NCI-H2196 (cell line): ENCODE measurements at regions not wholly inside any gene's neighbourhood (a gene's known extent, or its start where the extent isn't known, plus 50 kb on each side); places are given as distances from the start of the nearest gene placed in this dataset.

ENCODE experiments used
- DNase-seq: peaks from one replicate; lab custom pipeline; 2025; ENCODE audit not compliant: unreplicated experiment; lab: John Stamatoyannopoulos, UW

DNA sequence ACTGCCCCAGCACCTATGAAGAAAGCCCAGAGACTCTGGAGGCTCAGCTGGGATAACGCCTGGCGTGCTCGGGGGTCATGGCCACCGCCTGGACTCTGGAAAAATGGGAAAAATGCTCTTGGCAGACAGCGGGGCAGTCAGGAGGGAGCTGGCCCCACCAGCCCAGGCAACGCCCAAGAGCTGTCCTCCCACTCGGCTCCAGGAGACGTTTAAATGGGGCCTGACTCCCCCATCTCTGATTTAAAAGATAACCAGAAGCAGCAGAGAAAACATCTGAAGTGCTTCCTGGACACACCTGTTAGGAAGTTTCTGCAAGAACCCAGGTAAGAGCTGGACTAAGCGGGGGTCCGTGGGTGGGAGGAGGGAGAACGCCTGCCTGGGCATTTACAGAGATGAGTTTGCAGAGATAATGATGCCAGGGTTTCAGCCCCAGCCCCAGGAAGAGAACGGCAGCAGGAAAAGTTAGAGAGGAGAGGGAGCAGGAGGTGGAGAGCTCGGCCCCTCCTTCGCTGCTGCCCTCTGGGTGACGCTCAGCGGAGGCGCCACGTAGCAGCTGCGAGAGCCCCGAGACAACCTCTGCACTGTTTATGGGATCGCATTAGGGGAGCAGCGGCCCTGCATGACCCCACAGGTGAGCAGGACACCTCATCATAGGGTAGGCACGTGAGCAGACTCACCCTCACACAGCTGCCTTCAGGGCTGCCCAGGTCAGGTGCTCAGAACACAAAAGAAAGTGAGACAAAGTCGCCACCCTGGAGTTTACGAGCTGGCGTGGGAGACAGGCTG, 83.5 kb upstream of the INSIG1 start:
- peak; percentile 32 for DNase-seq

GRCh38 chr7:155215576-155216325, 81.9 kb upstream of the INSIG1 start:
- DNase-seq, result no peak

GRCh38 chr7:155216475-155217272, 81.0 kb upstream of the INSIG1 start:
- DNase-seq, result no peak

GRCh38 chr7:155217634-155218033, 80.0 kb upstream of the INSIG1 start:
- DNase-seq, result no peak

GRCh38 chr7:155218276-155219153, 79.2 kb upstream of the INSIG1 start:
- DNase-seq, result no peak

GRCh38 chr7:155219154-155219531, 78.5 kb upstream of the INSIG1 start:
- DNase-seq, result no peak

- no peak for DNase-seq
These were observed 77.5 kb upstream of the INSIG1 start for GRCh38 chr7:155219947-155220769.

- no peak for DNase-seq
These were observed 76.8 kb upstream of the INSIG1 start for GRCh38 chr7:155220903-155221302.

DNA sequence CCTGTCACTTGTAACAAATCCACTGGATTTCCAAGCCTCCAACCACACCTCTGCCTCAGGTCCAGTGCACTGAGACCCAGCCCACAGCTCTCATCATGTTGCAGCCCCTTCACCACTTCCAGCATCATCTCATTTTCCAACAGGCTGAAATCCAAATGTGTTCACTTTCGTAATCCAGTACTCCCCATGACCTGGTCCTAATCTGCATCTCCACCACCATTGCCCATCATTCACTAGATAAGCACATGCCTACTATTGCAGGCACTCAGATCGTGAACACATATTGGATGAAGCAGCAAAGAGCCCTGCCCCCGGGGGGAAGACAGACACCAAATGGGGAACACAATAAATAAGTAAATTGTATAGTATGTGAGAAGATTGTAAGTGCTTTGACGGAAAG, 76.1 kb upstream of the INSIG1 start:
- no peak for DNase-seq

GRCh38 chr7:155222061-155222460, 75.6 kb upstream of the INSIG1 start:
- DNase-seq, result no peak

GRCh38 chr7:155222573-155222972, 75.1 kb upstream of the INSIG1 start:
- no peak for DNase-seq

GRCh38 chr7:155223021-155223420, 74.7 kb upstream of the INSIG1 start:
- DNase-seq, result no peak

DNA sequence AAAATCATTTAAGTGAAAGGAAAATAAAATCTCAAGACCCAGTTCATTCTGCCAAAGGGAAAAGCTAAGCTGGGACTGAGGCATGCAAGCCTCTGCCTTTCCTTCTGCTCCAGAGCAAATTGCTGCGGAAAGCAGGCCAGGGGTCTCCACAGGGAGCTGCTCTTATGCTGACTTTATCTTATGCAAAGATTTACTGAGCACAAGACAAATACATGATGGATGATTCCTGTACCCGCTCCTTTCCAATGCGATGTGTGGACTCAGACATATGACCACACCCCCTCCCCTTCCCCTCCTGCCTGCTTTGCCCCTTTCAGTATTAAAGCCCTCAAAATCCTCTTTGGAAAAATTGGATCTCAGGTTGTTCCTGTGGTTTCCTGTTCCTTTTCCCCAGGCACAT, 74.2 kb upstream of the INSIG1 start:
- DNase-seq, result no peak

- DNase-seq, result peak; percentile 25
These were observed 73.4 kb upstream of the INSIG1 start for GRCh38 chr7:155224116-155224811.

DNA sequence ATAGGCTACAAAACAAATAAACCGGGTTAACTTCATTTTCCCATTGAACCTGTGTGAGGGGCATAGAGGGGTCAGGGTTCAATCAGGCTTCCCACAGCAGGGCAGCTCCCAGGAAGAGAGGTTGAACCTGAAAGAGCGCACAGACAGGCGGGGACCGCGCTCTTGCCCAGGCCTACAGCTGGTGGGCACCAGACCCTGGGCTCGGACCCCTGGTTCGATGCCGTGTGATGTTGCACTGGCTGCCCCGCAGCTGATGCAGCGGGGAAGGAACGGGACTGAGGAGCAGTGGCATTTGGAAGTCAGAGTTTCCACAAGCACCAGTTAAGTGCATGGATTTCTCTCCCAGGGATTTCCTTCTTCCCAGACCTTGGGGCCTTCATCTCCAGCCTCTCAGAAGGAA, 72.6 kb upstream of the INSIG1 start:
- DNase-seq, result no peak

DNA sequence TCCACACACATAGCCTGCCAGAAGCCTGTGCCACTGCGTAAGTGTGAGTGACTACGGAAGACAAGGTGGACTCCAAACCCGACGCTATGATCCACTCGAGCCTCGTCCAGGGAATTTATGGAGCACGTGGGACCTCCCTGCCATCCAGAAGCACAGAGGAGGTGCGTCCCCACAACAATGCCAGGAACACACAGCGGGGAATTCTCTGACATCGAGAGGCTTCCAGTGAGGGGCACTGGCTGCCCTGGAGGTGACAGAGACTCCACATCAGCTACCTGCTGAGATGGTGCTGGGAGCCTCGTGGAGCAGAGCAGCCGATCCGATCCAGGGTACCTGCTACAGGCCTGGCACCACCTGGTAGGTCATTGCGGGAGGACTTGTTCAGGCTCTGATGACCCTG, 72.2 kb upstream of the INSIG1 start:
- no peak for DNase-seq

DNA sequence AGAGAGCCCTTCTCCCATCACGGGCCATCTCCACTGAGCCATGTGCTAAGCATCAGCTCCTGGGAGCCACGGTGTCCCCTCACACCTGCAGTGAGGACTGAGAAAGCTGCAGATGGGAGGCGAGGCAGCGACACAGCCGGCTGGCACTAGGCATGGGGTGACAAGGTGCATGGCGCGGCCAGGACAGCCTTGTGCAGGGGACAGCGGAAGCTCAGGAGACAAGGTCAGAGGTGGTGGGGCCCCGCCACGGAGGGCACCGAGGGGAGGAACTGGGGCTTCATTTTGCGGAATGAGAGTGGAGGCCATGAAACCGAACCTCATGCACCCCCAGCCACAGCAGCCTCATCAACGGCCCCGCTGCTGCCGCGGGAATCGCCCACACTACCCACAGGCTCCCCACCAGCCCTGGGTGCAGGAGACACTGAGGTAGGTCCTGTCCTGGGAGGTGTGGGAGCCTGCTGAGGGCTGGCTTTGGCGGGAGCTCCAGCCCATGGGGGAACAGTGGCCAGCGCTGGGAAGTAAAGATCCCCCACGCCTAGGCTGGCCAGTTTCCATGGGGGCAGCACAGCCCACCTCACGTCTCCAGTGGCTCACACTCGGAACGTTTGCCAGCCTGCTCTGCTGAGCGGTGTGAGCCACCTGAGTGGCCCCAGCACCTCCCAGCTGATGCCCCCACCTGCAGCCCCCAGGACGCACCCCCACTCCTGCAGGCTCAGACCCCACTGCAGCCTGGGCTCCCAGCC, 71.2 kb upstream of the INSIG1 start:
- no peak for DNase-seq

DNA sequence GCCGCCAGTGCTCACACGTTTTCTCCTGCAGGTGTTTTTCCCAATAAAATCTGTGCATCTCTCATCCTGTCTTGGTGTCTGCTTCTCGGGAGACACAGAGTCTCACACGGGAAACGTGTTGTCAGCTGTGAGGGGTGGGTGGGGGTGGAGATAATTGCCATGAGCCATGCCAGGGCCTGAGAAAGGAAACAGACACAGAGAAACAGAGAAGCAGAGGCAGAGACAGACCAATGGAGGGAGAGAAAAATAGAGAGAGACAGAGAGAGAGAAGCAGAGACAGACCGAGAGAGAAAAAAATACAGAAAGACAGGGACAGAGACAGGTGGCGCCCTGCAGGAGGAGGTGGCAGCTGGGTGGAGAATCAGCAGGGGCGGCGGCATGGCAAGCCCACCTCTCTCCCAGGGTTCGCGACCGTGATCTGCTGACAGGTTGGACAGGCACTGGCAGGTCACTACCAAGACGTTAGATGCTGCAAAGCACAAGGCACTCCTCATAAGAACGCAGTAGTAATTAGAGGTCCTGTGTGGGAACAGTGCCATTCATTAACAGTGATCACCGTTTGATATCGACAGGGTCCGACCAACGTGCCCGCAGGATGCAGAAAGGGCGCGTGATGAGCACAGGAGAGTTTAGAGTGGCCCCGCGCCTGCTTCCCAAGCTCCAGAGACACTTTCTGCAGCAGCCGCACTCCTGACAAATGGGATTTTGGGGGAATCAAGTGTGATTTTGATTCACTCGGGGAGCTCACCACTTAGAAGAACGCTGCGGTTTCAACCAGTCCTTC, 70.5 kb upstream of the INSIG1 start:
- no peak for DNase-seq
